Heart left ventricle (tissue), 16 donors: ENCODE measurements at regions not wholly inside any gene's neighbourhood (a gene's known extent, or its start where the extent isn't known, plus 50 kb on each side); places are given as distances from the start of the nearest gene placed in this dataset.

Experiments
- ATAC-seq, 4 donors: fragments of 200-7000 bp; cut with Tn5 transposase; one replicate each; pipeline ENCODE4 v1.9.1; 2020 to 2022; ENCODE audit warnings: moderate library complexity in 4 of 4, mild to moderate bottlenecking in 3 of 4, moderate number of reproducible peaks in 1 of 4
- DNase-seq, 5 donors: peaks; one replicate each; pipeline ENCODE4 v3.0.0-alpha.2; 2020
- H3K27ac ChIP-seq, 12 donors: fragments of 200-600 bp; sonication (generic) in 4 of 12; one replicate each; pipeline versions ENCODE4 v1.5.0 to v1.8.0; 2016 to 2022; ENCODE audit warnings: mild to moderate bottlenecking in 2 of 12
- H3K27me3 ChIP-seq, 9 donors: fragments of 200-600 bp; sonication (generic) in 2 of 9; one replicate each; pipeline versions ENCODE4 v1.5.1 to v1.8.0; 2016 to 2022; ENCODE audit warnings: mild to moderate bottlenecking in 3 of 9
- H3K36me3 ChIP-seq, 9 donors: fragments of 200-600 bp; sonication (generic) in 2 of 9; one replicate each; pipeline versions ENCODE4 v1.5.0 to v1.8.0; 2018 to 2022; ENCODE audit warnings: mild to moderate bottlenecking in 2 of 9
- H3K4me1 ChIP-seq, 12 donors: fragments of 200-600 bp; sonication (generic) in 4 of 12; one replicate each; pipeline versions ENCODE4 v1.5.0 to v1.8.0; 2016 to 2022; ENCODE audit warnings: mild to moderate bottlenecking in 3 of 12
- H3K4me3 ChIP-seq, 12 donors: fragments of 200-600 bp; sonication (generic) in 4 of 12; one replicate each; pipeline versions ENCODE4 v1.5.0 to v1.8.0; 2017 to 2022; ENCODE audit warnings: mild to moderate bottlenecking in 9 of 12, moderate library complexity in 4 of 12
- H3K9me3 ChIP-seq, 12 donors: fragments of 200-600 bp; sonication (generic) in 4 of 12; one replicate each; pipeline versions ENCODE4 v1.5.0 to v1.8.0; 2016 to 2022; ENCODE audit warnings: mild to moderate bottlenecking in 1 of 12
- CTCF ChIP-seq, 12 donors: fragments of 200-600 bp; sonication (generic) in 4 of 12; IDR thresholded peaks; one replicate each; pipeline versions ENCODE4 v1.5.0 to v1.8.0; 2018 to 2022; ENCODE audit warnings: antibody characterized with exemption in 12 of 12, mild to moderate bottlenecking in 5 of 12
- POLR2A ChIP-seq, 2 donors: fragments of 450-650 bp; IDR thresholded peaks; one replicate each; pipeline ENCODE4 v1.6.1; 2017; ENCODE audit warnings: antibody characterized with exemption in 2 of 2, mild to moderate bottlenecking in 2 of 2, moderate library complexity in 2 of 2
- WGBS, 4 donors: extraction: QIAGEN DNeasy Blood & Tissue Kit in 2 of 4; methylation state at CpG; one replicate each; pipeline versions ENCODE4 v1.1.5 to v1.1.7; 2013 to 2018; 5-methylcytosine and 5-hydroxymethylcytosine counted together
- intact Hi-C, 10 donors: fragments of 100-400 bp; cut with DNase I; formaldehyde crosslinking; loops; one replicate each; pipeline versions ENCODE4 v1.11.1 to v1.14.2; 2022
- donor health status: ischemic (EF 13 %, LVEDD 7.1; RV severe dilation, severe dysfunction).
- donor health status: healthy with polysubstance abuse.
- donor health status: DM: no; HTN: yes; CAD: no.
- donor health status: DM: no; HTN: no; CAD: no.
- donor health status: ischemic (EF 25% LVEDD 6.9; RV normal size, moderate dysfunction).
- donor health status: ischemic (EF 25% LVEDD 5.7; RV mildly dilated, moderate dysfunction).
- donor health status: healthy.
- donor health status: DM: yes; HTN: yes; CAD: no.
- donor health status: ischemic (EF 35%, LVEDD 5.7; RV mildly dilated, moderate dysfunction).
- donor health status: nonischemic (EF 11% LVEDD 7.7; RV severe dilation, severe dysfunction).
- donor health status: DM: yes; HTN: yes; CAD: no.
- donor health status: PGD.
- donor health status: ischemic (EF 29% LVEDD 5.4; RV normal size, mild dysfunction).
- donor health status: nonischemic (EF 23%, LVEDD 6.1; RV moderate dilation, normal function).

GRCh38 chr10:85188770-85189484 is 860.5 kb downstream of the CCSER2 start:
- no peak for ATAC-seq
- intact Hi-C loops, result no loop called here
- TF ChIP-seq POLR2A (IDR thresholded peaks at IDR 0.05) (no peak), CTCF (IDR thresholded peaks at IDR 0.05) (no peak)
- Histone ChIP-seq H3K27ac (no peak overlapping the region), H3K27me3 (no peaks in the 10 kb centered on the region), H3K4me3 (no peak overlapping the region), H3K4me1 (no peaks in the 10 kb centered on the region), H3K9me3 (peaks cover 0 to 8% (median 0%) of the 10 kb centered on the region in 12 donors), H3K36me3 (no peaks in the 10 kb centered on the region)
- no peak for DNase-seq
- WGBS, 4 donors, result 41 to 79% (median 71%) methylated on average over 3 of the region's 3 CpGs

- Histone ChIP-seq H3K4me3 (no peak overlapping the region), H3K9me3 (no peaks in the 10 kb centered on the region), H3K27me3 (no peaks in the 10 kb centered on the region), H3K4me1 (no peaks in the 10 kb centered on the region), H3K36me3 (no peaks in the 10 kb centered on the region), H3K27ac (no peak overlapping the region)
- DNase-seq, result no peak
- WGBS, 4 donors, result 35 to 69% (median 57%) methylated on average over 3 of the region's 3 CpGs
- no peak for ATAC-seq
- TF ChIP-seq POLR2A (IDR thresholded peaks at IDR 0.05), result no peak
- TF ChIP-seq CTCF (IDR thresholded peaks at IDR 0.05), result no peak
- intact Hi-C loops, result no loop called here
Measured at GRCh38 chr10:85193796-85194195, 865.4 kb downstream of the CCSER2 start.

- H3K36me3 ChIP-seq, result no peaks in the 10 kb centered on the region
- H3K27ac ChIP-seq, result no peak overlapping the region
- DNase-seq (no peak), ATAC-seq (no peak)
- intact Hi-C loops, result no loop called here
- TF ChIP-seq POLR2A (IDR thresholded peaks at IDR 0.05) (no peak), CTCF (IDR thresholded peaks at IDR 0.05) (no peak)
- H3K4me1 ChIP-seq, result no peaks in the 10 kb centered on the region
- 68 to 83% (median 75%) methylated on average over 1 of the region's 1 CpG for WGBS, 4 donors
- no peaks in the 10 kb centered on the region for H3K27me3 ChIP-seq
- no peaks in the 10 kb centered on the region for H3K9me3 ChIP-seq
- H3K4me3 ChIP-seq, result no peak overlapping the region
Measured at GRCh38 chr10:85194706-85195105, 866.3 kb downstream of the CCSER2 start.

GRCh38 chr10:85195596-85195995 is 867.2 kb downstream of the CCSER2 start:
- Histone ChIP-seq H3K4me3 (no peak overlapping the region), H3K27me3 (no peaks in the 10 kb centered on the region), H3K4me1 (no peaks in the 10 kb centered on the region), H3K27ac (no peak overlapping the region), H3K9me3 (no peaks in the 10 kb centered on the region), H3K36me3 (no peaks in the 10 kb centered on the region)
- intact Hi-C loops, result no loop called here
- DNase-seq (no peak), ATAC-seq (no peak)
- TF ChIP-seq CTCF (IDR thresholded peaks at IDR 0.05) (no peak), POLR2A (IDR thresholded peaks at IDR 0.05) (no peak)
- WGBS, 4 donors, result 47 to 94% (median 79%) methylated on average over 2 of the region's 2 CpGs
